ENCODE measurements at regions not wholly inside any gene's neighbourhood (a gene's known extent, or its start where the extent isn't known, plus 50 kb on each side); places are given as distances from the start of the nearest gene placed in this dataset.

DNA sequence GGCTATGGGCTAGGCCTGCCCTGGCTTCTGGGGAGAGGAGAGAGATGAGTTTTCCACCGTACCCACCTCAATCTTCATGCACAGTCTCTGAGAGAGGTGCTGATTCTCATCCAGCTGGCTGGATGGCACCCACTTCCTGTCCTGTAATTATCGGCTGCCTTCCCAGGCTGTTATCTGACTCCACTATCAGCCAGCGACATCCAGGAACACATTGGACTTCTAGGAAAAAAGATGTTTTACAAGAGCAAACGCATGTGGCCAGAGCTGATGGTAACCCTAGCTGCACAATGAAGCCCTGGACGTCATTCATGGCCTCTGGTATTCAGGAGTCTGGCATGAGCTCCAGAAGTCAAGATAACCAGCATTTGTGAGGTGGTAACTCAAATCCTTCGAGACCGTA lies 137.4 kb downstream of the EHF start:
- no peak for TF ChIP-seq POLR2A (IDR thresholded peaks at IDR 0.05)
- TF ChIP-seq, protein P1, sequence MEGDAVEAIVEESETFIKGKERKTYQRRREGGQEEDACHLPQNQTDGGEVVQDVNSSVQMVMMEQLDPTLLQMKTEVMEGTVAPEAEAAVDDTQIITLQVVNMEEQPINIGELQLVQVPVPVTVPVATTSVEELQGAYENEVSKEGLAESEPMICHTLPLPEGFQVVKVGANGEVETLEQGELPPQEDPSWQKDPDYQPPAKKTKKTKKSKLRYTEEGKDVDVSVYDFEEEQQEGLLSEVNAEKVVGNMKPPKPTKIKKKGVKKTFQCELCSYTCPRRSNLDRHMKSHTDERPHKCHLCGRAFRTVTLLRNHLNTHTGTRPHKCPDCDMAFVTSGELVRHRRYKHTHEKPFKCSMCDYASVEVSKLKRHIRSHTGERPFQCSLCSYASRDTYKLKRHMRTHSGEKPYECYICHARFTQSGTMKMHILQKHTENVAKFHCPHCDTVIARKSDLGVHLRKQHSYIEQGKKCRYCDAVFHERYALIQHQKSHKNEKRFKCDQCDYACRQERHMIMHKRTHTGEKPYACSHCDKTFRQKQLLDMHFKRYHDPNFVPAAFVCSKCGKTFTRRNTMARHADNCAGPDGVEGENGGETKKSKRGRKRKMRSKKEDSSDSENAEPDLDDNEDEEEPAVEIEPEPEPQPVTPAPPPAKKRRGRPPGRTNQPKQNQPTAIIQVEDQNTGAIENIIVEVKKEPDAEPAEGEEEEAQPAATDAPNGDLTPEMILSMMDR (IDR thresholded peaks at IDR 0.05): no peak
- DNase-seq (ENCODE audit: low spot score in 2 of 2): no peak
- WGBS, 2 donors: 39 to 40% methylated on average over 7 of the region's 7 CpGs
- H3K4me3 ChIP-seq (ENCODE audit: low read depth, poor library complexity, severe bottlenecking): no peak overlapping the region
- intact Hi-C loops (cut with DNase I; ENCODE audit: low total_unique reads): no loop called here

DNA sequence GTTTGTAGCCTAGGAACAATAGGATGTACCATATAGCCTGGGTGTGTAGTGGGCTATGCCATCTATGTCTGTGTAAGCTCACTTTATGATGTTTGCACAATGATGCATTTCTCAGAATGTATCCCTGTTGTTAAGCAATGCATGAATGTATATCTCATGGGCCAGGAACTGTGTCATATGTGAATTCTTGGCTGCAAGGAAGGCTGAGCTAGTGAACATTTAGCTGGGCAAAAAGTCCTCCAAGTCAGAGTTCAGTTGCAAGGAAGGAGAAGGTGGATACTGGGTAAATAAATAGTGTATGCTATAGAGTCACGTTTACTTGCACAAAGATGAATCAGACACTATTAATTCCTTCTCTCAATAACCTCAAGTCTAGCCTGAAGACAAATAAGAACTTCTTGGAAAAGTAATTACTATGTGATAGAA lies 136.1 kb downstream of the EHF start:
- intact Hi-C loops (cut with DNase I; ENCODE audit: low total_unique reads): no loop called here
- no peak for TF ChIP-seq POLR2A (IDR thresholded peaks at IDR 0.05)
- TF ChIP-seq, protein P1 (IDR thresholded peaks at IDR 0.05): no peak
- 32 to 50% methylated on average over 1 of the region's 1 CpG for WGBS, 2 donors
- no peak overlapping the region for H3K4me3 ChIP-seq (ENCODE audit: low read depth, poor library complexity, severe bottlenecking)
- DNase-seq (ENCODE audit: low spot score in 2 of 2): no peak

DNA sequence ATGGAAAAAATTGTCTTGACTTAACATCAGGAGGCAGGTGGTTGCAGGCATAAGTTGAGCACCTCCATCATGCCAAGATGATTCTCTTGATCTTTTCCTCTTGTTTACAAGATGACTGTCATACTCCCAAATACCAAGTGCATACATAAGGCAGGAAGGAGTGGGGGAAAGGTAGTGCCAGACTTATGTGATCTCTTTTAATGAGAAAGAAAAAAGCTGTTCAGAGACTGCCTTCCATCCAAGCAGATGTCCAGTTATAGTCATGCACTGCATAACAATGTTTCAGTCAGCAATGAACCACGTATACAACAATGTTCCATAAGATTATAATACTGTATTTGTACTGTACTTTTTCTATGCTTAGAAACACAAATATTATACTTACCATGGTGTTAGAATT lies 135.7 kb downstream of the EHF start:
- intact Hi-C loops (cut with DNase I; ENCODE audit: low total_unique reads): no loop called here
- TF ChIP-seq, protein P1 (IDR thresholded peaks at IDR 0.05): no peak
- no peak for TF ChIP-seq POLR2A (IDR thresholded peaks at IDR 0.05)
- 70 to 71% methylated on average over 1 of the region's 1 CpG for WGBS, 2 donors

DNA sequence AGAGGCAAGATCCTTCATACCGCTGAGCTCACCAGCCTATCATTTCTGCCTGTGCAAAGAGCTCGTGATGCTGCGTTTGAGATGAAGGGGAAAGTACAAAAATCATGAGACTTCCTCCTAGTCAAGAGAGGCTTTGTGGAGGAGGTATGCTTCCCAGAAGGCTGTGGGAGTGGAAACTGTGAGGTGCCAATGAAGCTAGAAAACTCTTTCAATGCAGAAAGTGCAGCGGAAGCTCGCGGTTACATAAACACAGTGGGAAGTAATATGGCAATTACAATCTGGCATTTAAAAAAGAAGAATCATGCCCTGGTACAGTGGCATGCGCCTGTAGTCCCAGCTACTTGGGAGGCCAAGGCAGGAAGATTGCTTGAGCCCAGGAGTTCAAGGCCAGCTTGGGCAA lies 134.8 kb downstream of the EHF start:
- intact Hi-C loops (cut with DNase I; ENCODE audit: low total_unique reads): no loop called here
- no peak overlapping the region for H3K4me3 ChIP-seq (ENCODE audit: low read depth, poor library complexity, severe bottlenecking)
- TF ChIP-seq POLR2A (IDR thresholded peaks at IDR 0.05): no peak
- DNase-seq (ENCODE audit: low spot score in 2 of 2): no peak
- 80 to 85% methylated on average over 7 of the region's 7 CpGs for WGBS, 2 donors

More for the DNA sequence above, 135.7 kb downstream of the EHF start:
- H3K4me3 ChIP-seq (ENCODE audit: low read depth, poor library complexity, severe bottlenecking): no peak overlapping the region
- no peak for DNase-seq (ENCODE audit: low spot score in 2 of 2)

DNA sequence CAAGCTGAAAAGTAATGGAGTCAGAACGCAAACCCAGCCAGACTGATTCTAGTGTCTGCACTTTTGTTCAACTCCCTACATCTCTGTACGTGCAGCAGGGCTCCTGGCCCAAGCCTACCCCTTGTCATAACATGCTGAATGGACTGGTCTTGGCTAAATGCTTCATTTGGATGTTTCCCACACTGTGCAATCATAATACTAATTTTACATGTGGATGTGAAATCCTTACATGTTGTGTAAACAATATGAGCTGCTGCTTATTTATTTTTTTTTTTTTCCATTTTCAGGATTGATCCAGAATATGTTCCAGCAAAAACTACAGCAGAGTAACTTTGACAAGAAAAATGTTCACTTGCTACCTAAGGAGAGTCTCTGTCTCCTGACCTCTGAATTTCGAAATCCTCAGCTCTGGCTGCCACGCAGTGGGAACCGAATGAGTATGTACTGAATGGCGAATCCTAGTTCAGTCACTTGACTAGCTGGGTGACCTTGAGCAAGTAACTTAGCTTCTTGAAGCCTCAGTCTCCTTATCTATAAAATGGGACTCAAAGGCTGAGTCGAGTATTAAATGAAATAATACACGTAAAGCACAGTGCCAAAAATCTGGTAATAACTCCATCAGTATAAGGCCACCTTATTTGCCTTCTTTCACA lies 133.4 kb downstream of the EHF start:
- intact Hi-C loops (cut with DNase I; ENCODE audit: low total_unique reads): no loop called here
- H3K4me3 ChIP-seq (ENCODE audit: low read depth, poor library complexity, severe bottlenecking): no peak overlapping the region
- 50 to 52% methylated on average over 8 of the region's 8 CpGs for WGBS, 2 donors
- TF ChIP-seq, protein P1 (IDR thresholded peaks at IDR 0.05): no peak
- no peak for TF ChIP-seq POLR2A (IDR thresholded peaks at IDR 0.05)
- peak in 1 of 2 donors; percentile 55 for DNase-seq (ENCODE audit: low spot score in 2 of 2)

DNA sequence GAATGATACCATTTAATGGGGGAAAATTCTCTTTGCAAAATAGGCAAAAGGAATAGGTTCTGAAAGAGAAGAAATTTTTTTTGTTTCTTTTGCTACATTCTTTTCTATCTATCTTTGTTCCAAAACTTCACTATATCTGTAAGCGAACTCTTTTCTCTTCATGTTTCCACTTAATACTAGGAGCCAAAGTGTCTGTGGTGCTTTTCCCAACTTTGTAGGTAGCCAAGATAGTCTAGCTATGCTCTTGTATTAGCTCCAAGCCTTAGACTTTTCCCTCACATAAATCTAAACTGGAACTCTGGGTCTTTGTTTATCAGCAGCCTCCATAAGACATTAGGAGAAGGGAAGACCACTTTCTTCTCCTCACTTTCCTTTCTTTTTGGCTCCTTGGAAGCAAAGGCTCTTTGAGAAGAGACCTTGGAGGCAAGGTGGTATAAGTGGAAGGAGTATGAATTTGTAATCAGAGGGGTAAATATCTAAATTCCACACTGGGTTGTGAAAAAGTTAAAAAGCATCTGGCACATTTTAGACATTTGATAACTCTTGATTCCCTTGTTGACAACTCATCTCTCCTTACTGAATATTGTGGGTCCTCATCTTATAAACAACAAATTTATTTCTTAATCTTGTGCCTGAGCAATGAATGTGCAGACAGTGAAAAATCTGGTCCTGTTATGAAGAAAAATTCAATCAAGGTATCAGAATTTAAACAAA lies 130.0 kb downstream of the EHF start:
- 47 to 50% methylated on average over 1 of the region's 1 CpG for WGBS, 2 donors
- TF ChIP-seq, protein P1 (IDR thresholded peaks at IDR 0.05): no peak
- no peak for TF ChIP-seq POLR2A (IDR thresholded peaks at IDR 0.05)
- no peak for DNase-seq (ENCODE audit: low spot score in 2 of 2)
- no peak overlapping the region for H3K4me3 ChIP-seq (ENCODE audit: low read depth, poor library complexity, severe bottlenecking)
- intact Hi-C loops (cut with DNase I; ENCODE audit: low total_unique reads): no loop called here
